A172 (cell line): ENCODE measurements at regions not wholly inside any gene's neighbourhood (a gene's known extent, or its start where the extent isn't known, plus 50 kb on each side); places are given as distances from the start of the nearest gene placed in this dataset.
A peak's percentile ranks its signal among the peaks of the same experiment; 100 is the strongest.
"Not testable (repeated sequence)": the region's sequence is repeated elsewhere in the genome, so short reads cannot be mapped to it uniquely, and the experiment has no call there.

ENCODE experiments used
- DNase-seq: peaks from one replicate; pipeline ENCODE4 v3.0.0-alpha.2; 2015; ENCODE audit warnings: low spot score

- not testable (repeated sequence) for DNase-seq
Observed at GRCh38 chr10:29363930-29364329, 75.1 kb downstream of the LYZL1 start.

GRCh38 chr10:29366206-29366605 is 77.3 kb downstream of the LYZL1 start:
- not testable (repeated sequence) for DNase-seq

- no peak for DNase-seq
Observed at GRCh38 chr10:29369419-29369818, 80.5 kb downstream of the LYZL1 start.

- DNase-seq = no peak
Observed at GRCh38 chr10:29370097-29371092, 81.5 kb downstream of the LYZL1 start.

GRCh38 chr10:29372920-29373319 is 84.0 kb downstream of the LYZL1 start:
- DNase-seq = no peak

GRCh38 chr10:29374162-29374561 is 85.3 kb downstream of the LYZL1 start:
- no peak for DNase-seq

- no peak for DNase-seq
Observed at GRCh38 chr10:29375888-29376287, 87.0 kb downstream of the LYZL1 start.

GRCh38 chr10:29377333-29377961 is 88.6 kb downstream of the LYZL1 start:
- DNase-seq = peak; percentile 46

GRCh38 chr10:29378106-29378505 is 89.2 kb downstream of the LYZL1 start:
- DNase-seq = no peak

GRCh38 chr10:29379208-29379607 is 90.3 kb downstream of the LYZL1 start:
- DNase-seq = no peak

GRCh38 chr10:29379777-29380598 is 91.1 kb downstream of the LYZL1 start:
- not testable (repeated sequence) for DNase-seq

- not testable (repeated sequence) for DNase-seq
Observed at GRCh38 chr10:29380599-29381511, 92.0 kb downstream of the LYZL1 start.

GRCh38 chr10:29386342-29386999 is 97.6 kb downstream of the LYZL1 start:
- DNase-seq = peak; percentile 40

- no peak for DNase-seq
Observed at GRCh38 chr10:29387269-29387668, 98.4 kb downstream of the LYZL1 start.

- DNase-seq = not testable (repeated sequence)
Observed at GRCh38 chr10:29388112-29388511, 99.2 kb downstream of the LYZL1 start.

GRCh38 chr10:29389493-29389892 is 100.6 kb downstream of the LYZL1 start:
- DNase-seq = no peak

GRCh38 chr10:29389935-29390334 is 101.1 kb downstream of the LYZL1 start:
- DNase-seq = no peak

GRCh38 chr10:29392376-29393021 is 103.6 kb downstream of the LYZL1 start:
- DNase-seq = peak; percentile 30

- DNase-seq = no peak
Observed at GRCh38 chr10:29394321-29394932, 105.6 kb downstream of the LYZL1 start.
